AG08396 (cell line): ENCODE measurements at regions not wholly inside any gene's neighbourhood (a gene's known extent, or its start where the extent isn't known, plus 50 kb on each side); places are given as distances from the start of the nearest gene placed in this dataset.

ENCODE experiments used
- DNase-seq: peaks from one replicate; pipeline ENCODE4 v3.0.0; 2012; ENCODE audit warnings: low spot score, mixed read lengths

DNA sequence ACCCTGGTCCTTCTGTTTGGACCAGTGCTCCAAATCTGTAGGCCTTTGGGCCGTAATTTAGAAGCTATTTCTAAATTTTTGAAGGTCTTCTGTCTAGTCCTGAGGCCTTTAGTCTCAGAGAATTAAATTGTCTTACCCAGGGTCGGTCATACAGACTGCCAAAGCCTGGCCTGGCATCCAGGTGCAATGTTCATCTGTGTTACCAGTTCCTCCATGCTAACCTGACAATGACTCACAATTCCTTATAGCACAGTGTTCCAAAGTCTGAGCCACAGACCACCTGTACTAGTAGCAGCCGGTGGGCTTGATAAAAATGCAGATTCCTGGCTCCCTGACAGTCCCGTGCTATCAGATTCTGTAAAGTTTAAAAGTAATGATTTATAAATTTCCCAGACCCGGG is 77.7 kb upstream of the MAP4K3 start:
- no peak for DNase-seq

DNA sequence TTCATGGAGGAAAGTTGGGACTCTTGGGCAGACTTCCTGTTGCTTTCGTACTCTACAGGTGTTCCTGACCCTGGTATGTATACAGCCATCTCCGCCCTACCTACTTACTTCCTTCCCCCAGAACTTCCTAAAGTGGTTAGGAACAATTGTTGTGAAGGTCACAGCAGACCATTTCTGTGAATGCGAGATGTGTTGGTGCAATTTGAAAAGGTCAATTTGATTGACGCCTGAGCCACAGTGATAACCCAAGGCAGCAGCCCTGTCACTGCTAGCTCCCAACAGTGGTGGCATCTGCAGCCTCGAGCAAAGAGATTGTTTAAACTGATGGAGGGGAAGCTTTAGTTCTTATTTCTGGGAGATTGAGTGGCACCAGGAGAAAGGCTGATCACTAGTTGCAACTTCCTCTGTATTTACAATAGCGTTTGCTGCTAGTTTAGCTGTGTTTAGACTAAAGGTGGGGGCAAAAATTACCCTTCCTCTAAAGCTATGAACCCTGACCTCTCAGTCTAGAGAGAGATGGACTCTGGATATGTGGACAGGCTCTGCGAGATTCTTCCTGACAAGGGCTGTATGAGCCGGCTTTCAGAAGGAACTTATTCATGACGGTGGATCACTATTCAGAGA is 78.3 kb upstream of the MAP4K3 start:
- DNase-seq, result no peak

DNA sequence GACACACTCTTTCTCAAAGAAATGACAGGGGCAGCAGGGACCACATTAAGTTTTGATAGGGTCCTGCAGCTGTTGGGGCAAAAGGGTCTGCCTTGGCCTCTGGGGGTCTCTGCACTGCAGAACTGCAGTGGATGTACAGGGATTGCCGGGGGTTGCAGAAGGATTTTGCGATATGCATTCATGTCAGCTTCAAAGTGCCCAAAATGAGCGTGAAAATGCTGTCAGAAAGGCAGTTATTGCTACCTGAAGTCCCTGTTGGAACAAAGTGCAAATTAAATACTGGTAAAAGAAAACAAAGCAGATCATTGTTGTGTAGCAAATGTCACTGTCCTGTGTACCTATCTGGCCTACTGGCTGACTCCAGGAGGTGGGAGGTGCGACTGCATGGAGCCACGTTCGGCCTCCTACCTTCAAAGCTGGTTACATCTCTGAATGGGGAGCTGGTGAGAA is 78.8 kb upstream of the MAP4K3 start:
- no peak for DNase-seq

DNA sequence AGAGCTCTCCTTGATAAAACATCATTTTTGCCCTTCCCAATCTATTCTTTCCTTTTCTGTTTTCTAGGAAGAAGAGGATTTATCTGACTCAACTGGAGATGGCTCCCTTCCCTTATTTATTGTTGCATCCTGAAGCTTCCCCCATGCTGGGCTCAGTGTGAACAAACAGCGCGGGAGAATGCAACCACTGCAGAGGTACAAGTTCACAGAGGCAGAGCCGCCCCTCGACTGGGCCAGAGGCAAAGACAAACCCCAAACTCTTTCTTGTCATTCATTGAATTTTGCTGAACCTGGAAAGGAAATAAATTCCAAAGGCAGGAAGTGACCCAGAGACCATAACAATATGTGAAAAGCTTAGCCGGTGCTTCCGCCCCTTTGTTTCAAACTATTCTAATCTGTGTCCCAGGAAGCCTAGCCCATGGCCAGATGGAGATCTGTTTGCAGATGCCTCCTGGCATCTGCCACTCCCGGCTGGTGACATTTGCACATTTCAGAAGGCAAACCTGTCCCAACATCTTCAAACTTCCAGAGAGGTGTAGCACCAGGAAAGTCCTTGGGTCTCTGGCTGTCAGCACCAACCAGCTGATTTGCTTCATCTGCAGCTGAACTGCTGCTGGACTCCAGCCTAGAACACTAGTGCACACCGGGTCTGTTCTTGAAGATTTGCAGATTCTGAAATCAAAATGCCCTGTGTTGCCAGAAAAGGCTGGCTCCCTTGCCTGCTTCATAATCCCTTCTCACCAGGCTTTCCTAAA is 79.4 kb upstream of the MAP4K3 start:
- no peak for DNase-seq

DNA sequence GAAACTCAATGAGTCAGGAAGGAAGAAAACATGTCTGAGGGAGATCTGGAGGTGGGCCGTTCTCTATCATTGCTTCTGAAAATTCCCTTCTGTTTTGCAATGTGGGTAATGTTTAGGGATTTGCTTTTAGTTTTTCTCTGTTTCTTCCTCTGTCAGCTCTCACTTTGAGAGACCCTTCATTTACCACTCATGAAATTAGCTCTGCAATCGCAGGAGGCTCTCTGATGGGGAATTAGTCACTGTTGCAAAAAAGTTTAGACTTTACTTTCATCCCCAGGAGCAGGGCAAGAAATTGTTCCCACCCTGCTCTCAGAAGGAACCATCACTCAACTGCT is 80.0 kb upstream of the MAP4K3 start:
- DNase-seq, result no peak

DNA sequence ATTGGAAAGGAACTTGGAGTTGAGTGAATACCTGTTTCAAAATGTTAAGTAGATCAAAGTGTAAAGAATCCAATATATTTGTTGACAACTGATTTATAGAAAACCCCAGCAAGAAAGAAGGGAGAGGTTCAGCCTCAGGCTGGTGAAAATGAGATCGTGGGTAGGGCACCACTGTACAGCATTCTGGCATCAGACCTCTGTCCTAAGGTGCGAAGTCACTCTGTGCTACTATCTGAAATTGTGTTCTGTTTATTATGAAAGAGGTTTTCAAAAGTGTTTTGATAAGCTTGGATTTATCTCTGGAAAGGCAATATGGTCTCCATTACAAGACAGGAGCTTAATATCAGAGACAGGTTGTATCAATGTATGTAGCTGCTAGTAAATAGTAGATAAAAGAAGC is 80.5 kb upstream of the MAP4K3 start:
- no peak for DNase-seq

DNA sequence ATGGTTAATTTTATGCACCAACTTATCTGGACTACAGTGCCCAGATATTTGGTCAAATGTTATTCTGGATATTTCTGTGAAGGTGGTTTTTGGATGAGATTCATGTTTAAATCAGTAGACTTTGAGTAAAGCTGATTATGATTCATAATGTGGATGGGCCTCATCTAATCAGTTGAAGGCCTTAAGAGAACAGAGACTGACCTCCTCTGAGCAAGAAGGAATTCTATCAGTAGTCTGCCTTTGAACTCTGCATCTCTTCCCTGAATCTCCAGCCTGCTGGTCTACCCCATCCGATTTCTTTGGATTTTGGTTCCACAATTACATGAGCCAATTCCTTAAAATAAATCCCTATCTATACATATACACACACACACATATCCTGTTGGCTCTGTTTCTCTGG is 82.8 kb upstream of the MAP4K3 start:
- DNase-seq, result no peak

DNA sequence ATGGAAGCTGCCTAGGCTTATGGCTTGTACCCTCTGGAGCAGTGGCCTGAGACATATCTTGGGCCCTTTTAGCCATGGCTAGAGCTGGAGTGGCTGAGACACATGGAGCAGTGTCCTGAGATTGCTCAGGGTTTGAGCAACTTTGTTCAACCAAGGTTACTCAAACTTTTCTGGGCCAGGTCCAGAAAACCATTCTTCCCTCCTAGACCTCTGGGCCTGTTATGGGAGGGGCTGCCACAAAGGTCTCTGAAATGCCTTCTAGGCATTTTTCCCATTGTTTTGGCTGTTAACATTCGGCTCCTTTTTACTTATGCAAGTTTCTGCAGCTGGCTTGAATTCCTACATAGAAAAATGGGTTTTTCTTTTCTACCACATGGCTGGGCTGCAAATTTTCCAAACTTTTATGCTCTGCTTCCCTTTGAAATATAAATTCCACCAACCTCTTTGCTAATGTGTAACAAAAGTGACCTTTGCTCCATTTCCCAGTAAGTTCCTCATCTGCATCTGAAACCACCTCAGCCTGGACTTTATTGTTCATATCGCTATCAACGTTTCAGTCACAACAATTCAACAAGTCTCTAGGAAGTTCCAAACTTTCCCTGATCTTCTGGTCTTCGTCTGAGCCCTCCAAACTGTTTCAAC is 84.9 kb upstream of the MAP4K3 start:
- DNase-seq, result no peak

DNA sequence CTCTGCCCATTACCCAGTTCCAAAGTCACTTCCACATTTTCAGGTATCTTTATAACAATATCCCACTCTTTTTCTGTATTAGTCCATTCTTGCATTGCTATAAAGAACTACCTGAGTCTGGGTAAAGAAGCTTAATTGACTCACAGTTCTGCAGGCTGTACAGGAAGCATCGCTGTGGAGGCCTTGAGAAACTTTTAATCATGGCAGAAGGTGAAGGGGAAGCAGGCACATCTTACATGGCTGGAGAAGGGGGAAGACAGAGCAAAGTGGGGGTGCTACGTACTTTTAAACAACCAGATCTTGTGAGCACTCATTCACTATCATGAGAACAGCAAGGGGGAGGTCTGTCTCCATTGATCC is 85.4 kb upstream of the MAP4K3 start:
- no peak for DNase-seq

DNA sequence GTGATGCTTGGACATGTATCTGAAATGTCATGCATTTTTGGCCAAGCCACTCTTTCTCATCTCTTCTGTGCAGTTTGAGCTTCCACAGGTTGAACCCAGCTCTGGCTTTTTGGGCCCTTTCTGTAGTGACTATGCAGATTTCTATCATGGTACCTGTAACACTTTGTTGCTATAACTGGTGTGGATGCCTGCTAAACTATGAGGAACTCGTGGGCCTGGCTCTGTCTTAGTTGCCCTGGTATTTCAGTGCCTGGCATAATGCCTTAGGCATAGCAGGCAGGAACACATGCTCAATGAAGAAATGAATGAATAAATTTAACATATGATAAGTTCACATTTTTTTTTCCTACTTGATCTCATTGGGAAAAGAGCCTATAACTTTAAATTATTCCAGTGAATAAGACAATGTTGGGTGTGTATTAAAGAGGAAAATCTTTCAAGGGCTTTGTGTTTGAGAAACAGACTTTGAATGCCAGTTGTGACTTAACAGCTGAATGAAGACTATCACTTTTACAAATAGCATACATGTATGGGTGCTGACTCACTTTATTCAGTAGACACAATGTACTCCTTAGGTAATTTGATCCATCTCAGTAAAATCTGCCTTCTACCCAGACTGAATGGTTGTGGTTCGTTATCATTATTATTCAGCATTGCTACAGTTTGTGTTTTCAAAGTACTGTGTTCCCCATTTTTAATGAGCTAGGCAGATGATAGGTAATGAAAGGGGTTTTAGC is 86.4 kb upstream of the MAP4K3 start:
- peak; percentile 65 for DNase-seq

DNA sequence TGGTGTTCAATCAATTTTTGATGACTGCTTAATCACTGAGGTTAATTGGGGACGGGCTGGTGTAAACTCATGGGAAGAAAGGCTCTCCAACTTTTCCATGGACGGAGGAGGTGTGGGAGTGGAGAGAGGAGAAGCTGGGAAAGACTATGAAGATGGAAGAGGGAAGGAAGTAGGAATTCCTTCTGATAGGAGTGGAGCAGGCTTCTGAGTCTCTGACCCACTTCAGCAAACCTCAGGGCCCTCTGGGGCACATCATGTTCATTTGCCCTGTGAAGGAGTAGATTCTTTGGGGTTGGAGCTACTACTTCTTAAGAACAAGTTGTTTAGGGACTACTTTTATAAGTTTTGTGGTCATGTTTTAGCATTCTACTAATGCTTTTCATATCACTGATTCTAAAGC is 87.0 kb upstream of the MAP4K3 start:
- DNase-seq, result no peak

DNA sequence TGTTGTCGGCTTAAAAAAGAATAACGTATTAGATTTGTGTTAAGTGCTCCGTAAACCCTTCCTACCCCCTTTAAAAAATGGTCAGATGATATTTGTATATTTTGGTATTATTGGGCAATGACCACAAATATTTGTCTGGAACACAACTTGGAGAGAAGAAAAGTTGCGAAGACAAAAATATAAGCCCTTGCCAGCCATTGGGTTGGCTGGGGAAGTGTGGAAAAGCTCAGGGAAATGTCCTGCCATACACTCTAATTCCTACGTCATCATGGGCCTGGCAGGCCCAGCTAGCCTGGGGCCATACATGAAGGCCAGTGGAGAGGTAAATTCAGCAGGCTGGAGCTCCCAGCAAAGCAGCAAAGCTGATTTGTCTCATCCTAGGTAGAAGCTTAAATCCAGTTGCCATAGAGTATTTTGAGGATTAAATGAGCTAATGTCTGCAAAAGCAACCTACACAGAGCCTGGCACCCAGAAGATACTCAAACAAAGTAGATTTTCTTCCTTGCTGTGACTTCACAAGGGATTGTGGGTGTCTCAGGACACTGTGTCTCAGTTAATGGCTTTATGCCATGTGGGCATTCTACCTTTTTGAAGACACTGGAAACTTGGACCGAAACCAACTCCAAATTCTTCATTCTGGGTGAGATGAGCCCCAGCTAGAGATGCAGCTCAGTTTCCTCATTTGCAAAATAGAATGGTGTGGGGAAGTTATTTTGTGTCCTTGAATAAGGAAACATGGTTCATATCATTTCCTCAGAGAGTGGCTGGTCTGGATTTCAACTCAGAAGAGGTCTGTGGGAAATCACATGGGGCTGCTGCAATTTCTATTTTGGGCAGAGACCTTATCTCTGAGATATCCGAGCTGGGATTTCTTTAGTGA is 87.9 kb upstream of the MAP4K3 start:
- DNase-seq, result no peak

DNA sequence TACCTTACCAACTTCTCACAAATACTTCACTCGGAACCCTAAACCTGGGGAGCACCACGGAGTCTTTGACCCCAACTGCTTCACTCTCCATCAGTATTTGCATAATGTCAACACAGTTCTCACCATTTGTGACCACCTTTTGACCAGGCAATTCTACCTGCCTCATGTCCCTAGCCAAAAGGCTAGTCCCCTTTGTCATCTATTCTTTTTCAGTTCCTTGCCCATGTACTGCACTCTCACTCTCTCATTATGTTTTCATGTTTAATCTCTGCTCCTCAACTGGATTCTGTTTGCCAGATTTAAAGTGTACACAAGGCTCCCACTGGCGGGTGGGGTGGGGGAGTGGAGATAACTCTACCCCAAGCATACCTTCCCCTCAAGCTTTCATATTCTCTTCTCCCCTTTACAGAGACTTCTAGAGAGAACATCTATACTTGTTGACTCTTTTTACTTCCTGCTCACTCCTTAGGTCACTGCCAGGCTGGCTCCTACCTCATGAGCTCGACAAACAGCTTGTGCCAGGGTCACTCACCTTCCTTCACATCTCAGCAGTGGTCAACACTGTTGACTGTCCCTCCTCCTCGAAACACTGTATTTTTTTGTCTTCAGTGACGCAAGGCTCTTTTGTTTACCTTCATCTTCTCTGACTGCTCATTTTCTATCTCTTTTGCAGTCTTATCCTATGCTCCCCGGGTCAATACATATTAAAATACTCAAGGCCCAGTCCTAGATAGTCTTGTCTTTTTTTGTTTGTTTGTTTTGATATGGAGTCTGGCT is 88.7 kb upstream of the MAP4K3 start:
- no peak for DNase-seq

DNA sequence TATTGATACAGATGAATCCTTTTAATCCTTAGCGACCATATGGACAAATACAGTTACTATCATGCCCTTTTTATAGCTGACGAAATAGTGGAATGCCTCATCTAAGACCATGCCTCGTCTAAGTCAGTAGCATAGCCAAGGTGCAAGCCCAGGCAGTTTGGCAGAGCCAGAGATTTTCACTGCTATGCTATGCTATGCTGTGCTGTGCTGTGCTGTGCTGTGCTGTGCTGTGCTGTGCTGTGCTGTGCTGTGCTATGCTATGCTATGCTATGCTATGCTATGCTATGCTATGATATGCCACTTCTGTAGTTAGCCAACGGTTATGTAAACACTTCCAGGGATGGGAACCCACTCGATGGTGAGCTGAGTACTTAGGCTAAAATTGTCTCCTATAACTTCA is 91.6 kb upstream of the MAP4K3 start:
- DNase-seq, result no peak

DNA sequence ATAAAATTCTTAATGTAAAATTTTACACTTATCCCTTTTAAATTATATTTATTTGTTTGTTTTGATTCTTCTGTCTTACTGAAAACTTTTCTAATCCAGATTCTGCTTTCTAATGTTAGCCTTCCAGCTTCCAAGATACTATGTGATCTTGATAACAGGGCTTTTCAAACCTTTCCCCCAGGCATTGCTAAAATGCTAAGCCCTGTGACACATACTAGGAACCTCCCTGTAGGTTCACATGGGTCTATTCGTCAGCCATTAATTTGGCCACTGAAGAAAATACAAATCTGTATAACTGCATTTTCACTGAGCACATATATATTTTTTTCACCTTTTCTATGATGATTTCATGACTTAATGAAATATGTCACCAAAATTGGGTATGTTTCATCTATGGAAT is 92.8 kb upstream of the MAP4K3 start:
- no peak for DNase-seq

DNA sequence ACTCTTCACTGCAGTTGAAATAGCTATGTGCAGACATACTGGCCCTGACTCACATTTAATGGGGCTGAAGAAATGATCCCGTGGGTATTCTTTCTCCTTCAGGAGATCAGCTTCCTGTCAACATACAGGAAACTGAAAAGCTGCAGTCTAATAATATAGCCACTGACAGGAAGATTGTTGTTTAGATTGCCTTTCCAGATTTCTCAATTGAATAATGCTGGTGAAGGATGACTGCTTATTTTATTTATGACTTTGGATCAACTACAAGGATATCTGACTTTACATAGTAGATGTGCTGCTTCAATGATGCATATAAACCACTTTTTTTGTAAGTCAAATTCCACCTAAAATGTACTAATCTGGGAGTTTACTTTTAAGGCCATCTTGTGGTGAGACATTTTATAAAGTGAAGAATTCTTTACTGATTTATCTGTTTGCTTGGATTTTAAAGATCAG is 93.4 kb upstream of the MAP4K3 start:
- DNase-seq, result no peak

DNA sequence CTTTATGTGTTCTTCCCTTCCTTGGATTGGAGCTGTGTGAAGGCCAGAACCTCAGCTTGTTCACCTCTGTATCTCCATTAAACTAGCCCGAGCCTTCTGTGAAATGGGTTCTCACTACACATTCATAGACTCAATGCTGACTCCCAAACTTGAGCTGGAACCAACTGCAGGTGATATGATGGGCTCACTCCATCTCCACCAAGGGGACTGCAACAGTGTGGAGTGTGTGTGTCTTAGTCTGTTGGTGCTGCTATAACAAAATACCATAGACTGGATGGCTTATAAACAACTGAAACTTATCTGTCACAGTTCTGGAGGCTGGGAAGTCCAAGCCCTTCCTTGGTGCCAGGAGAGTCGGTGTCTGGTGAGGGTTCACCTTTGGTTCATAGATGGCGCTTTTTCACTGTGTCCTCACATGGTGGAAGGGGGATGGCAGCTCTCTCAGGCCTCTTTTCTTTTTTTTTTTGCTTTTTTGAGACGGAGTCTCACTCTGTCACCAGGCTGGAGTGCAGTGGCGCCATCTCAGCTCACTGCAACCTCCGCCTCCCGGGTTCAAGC is 94.2 kb upstream of the MAP4K3 start:
- no peak for DNase-seq

DNA sequence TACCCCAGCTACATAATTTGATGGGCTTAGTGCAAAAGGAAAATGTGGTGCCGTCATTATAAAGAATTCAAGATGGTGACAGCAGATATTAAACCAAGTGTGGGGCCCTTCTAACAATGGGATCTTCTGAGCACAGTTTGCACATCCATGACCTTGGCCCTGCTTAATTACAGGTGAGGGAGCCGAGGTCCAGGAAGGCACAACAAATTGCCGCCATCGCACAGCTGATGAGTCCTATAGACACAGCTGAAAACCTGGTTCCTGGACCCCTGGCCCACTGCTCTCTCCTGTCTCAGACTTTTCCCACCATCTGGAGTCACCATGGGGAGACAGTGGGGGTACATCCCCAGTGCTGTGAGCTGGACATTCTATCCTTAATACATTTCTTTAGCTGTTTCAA is 95.8 kb upstream of the MAP4K3 start:
- DNase-seq, result no peak

DNA sequence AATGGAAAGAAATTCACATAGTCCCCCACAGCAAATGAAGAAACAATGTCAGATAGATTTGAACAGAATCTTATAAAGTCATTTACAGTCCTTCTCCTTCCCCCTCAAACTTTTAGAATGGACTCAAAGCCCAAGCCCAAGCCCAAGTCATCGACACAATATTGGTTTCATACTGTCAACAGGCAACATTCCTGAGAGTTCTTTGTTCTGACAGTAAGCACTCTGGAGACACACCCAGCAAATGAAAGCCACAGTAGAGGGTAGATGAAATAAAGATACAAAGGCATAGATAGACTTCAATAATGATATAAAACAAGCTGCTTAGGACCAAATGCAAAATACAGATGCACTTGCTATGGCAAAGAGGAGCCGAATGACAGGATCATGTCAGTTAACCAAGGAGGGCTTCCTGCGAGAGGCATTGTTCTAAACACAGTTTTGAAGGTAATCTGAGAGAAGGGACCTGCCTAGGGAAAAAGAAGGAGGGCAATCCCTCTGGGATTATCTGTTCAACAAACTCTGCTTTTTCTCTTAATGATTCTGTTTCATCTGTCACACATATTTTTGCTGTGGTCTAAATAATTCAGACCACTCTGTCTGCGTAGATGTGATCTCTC is 97.1 kb upstream of the MAP4K3 start:
- no peak for DNase-seq

DNA sequence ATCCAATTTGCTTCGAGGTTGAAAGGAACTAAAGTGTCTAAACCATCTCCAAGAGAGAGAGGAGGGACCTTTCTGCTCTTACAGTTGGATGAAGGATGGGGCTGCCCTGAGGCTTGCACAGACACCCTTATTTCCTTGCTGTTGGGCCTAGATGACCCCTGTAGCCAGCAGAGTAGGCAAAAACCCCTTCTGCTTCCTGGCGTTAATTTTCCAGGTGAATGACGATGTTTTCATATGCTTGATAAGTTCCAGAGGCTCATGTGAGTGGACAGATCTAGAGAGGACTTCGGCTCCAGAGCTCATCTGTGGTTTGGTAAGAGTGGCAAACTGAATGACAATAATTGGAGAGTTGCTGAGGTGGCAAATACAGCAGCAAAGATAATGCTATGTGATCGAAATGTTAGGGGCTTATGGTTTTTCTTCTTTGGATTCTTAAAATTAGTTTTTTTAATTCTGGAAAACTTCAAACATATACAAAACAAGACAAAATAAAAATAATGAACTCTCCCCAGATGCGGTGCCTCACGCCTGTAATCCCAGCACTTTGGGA is 98.6 kb upstream of the MAP4K3 start:
- no peak for DNase-seq
